ENCODE measurements at regions not wholly inside any gene's neighbourhood (a gene's known extent, or its start where the extent isn't known, plus 50 kb on each side); places are given as distances from the start of the nearest gene placed in this dataset.

- DNase-seq, result no peak
Measured at GRCh38 chr22:49160261-49161001, 667.2 kb downstream of the BRD1 start.

DNA sequence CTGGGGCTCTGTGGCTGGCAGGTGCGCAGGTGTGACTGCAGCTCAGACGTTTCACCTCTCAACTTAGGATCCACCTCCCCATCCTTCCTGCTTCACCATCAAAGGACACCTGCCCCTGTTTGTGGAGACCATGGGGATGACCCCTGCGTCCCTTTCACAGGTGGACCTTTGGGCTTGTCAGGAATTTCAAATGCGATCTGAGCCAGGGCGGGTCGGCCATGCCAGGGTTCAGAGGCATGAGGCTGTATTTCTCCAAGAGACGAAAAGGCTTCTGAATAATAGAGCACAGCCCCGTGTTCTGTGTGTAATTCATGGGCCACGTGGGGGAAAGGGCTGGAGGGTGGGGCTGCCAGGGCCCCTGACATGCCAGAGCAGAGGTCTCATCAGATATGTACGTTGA, 668.0 kb downstream of the BRD1 start:
- DNase-seq, result no peak

DNA sequence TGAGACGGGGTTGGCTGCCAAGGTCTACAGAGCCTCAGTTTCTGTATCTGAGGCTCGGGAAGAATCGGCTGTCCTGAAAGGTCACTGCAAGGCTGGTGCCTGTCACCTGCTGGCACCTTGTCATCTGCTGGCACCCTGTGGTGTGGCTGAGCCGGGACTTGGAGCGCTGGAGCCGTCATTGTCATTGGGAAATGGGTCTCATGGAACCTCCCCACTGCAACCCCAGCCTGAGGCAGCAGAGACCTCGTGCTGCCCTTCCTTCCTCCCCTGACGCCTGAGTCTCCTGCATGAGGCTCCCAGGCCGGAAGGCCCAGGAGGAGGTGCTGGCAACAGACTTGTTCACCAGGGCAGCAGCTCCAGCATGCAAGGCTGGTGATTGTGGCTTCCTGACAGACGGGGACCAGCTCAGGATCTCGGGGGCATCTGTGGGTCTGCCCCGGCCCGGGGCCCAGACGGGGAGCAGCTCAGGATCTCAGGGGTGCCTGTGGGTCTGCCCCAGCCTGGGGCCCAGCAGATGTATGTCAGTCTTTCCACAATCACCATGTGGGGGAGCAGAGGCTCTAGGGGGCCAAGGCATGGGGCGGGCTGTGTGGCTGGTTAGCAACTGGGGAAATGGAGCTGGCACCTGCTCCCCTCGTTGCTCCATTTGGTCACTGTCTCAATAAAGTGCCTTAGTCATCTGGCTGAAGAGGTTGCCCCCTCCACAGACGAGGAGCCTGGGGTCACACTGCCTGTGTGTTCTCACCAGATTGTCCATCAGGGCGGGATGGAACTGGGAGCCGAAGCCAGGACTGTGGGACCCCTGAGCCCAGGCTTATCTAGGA, 668.7 kb downstream of the BRD1 start:
- DNase-seq, result no peak

DNA sequence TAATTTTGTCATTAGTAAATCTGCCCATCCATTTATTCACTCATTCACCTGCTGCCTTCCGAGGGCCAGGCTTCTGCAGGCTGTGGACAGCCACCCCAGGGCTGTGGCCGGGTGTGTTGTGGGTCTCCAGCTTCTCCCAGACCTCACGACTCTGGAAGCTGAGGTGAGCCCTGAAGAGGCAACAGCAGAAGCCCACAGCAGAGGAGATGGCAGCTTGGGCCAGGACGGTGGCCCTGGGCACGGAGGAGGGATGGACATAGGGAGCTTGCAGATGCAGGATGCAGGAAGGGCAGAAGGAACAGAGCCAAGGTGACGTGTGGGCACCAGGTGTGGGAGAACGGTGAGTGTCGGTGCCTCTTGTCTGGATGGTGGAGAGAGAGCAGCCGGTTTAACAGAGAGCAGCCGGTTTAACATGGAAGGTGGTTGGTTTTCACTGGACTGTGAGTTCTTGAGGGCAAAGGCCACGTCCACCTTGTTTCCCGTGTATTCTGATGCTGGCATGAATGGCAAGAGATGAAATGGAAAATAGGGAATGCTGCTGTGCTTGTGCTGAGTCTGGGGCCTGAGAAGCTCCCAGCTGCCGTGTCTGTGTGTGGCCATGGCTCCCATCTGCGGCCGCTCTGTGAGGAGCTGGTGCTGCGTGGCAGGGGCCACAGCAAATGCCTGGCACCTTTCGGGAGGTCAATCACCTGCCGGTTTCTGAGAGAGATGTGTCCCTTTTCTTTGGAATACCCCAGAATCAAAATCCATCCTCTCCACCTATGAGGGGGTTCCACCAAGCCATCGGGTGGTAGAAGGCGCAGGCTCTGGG, 669.9 kb downstream of the BRD1 start:
- no peak for DNase-seq

GRCh38 chr22:49156662-49157285, 670.9 kb downstream of the BRD1 start:
- no peak for DNase-seq

- no peak for DNase-seq
Measured at GRCh38 chr22:49155770-49156580, 671.7 kb downstream of the BRD1 start.

DNA sequence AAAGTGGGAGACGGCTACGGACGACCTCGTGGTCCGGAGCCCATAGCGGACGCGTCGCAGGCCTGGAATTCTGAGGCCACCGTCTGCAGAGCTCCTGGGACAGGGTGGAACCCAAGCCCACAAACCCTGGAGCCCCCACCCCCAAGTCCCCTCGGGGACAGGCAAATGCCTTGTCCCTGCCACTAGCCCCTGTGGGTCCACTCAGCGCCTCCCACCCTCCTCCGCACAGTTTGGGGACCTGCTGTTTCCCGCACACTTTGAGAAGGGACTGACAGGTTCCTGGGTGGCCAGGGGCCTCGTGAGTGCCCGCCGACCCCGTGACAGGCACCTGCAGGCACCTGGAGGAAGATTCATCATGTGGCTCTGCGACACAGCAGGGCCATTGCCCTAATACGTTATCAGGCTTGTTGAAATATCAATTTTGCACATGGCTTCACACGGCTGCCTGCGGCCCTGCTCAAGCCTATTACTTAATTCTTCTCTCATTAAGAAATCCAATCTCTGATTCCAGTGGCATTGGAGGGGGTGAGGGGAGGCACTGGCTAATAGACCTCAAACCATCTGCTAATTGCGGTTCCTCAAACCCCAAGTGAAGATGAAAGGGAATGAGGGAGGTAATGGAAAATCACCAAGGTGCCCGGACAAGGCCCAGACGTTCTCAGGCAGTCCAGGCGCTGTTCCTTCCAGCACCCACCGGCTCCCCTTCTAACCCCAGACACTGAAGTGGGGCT, 672.5 kb downstream of the BRD1 start:
- no peak for DNase-seq

DNA sequence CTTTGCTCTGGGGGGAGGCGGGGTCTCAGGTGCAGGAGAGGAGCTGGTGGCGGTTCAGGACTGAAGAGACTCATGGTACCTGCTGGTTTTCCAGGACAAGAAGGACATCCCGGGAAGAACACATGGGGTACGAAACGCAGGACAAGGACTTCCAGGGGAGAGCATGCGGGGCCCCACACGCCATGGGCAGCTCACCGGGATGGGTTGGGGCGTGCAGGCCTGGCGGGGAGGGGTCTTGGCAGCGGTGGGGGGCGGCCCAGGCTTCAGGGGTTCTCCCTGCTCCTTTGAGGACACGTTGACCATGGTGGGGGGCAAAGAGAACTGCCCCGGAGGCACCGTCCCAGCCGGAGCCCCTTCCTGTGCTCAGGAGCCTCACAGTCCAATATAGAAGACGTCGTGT, 673.2 kb downstream of the BRD1 start:
- DNase-seq, result no peak

GRCh38 chr22:49153921-49154320, 673.8 kb downstream of the BRD1 start:
- DNase-seq, result no peak

- no peak for DNase-seq
Measured at GRCh38 chr22:49152939-49153770, 674.5 kb downstream of the BRD1 start.

DNA sequence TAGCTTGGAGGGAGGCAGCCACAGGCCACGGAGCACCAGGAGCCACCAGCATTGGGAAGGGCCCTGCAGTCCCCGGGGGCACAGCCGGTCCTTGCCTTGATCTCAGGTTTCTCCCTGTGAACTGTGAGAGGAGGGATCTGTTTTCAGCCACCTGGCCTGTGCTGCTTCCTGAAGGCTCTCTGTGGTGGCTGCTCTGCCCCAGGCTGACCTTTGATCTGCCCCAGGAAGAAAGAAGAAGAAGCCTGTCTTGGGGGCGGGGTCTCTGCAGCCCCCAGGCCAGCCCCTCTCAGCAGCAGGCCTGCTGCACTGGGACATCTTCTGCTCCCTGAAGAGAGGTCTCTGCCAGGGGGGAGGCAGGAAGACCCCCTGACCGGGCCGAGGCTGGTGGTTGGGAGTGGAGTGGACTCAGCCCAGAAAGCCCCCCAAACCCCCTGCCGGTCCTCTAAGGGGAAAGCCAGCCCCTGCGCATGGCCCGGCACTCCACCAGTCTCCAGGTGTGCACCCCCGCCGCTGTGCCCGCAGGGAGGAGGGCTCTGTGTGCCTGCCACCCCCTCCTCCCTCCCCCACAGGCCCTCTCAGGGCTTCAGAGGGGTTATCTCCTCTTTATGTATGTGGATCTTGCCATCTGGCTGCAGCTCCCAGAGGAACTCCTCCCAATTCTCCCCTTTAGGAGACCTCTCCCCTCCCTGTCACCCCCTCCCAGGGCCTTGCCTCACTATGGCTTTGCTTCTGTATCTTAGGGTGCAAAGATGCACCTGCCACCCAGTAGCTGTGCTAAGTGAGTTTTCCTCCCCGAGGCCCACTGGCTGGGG, 675.3 kb downstream of the BRD1 start:
- DNase-seq, result no peak

GRCh38 chr22:49151256-49152126, 676.2 kb downstream of the BRD1 start:
- DNase-seq, result no peak

GRCh38 chr22:49150801-49151221, 676.9 kb downstream of the BRD1 start:
- DNase-seq, result no peak

- DNase-seq, result no peak
Measured at GRCh38 chr22:49149721-49150608, 677.7 kb downstream of the BRD1 start.

DNA sequence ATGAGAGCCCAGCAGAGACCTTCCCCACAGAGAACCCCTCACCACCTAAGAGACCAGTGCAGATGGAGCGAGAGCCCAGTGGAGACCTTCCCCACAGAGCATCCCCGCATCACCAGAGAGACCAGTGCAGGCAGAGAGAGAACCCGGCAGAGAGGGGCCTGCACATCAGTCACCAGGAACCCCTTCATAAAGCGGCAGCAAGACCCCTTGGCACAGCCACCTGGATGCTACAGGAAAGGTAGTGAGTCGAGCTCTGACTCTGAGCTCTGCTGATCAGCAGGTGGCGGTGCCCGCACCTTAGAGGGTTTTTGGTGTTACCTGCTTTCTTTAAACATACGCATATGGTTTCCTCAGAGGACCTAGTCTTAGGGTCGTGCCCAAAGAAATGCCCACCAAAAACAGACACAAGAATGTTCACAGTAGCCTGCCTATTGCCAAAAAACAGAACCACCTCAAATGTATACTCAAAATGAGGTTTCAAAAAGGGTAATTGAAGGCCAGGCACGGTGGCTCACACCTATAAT, 678.7 kb downstream of the BRD1 start:
- no peak for DNase-seq

- DNase-seq, result no peak
Measured at GRCh38 chr22:49147617-49148175, 680.0 kb downstream of the BRD1 start.

- DNase-seq, result no peak
Measured at GRCh38 chr22:49147171-49147570, 680.5 kb downstream of the BRD1 start.
